ENCODE measurements at regions not wholly inside any gene's neighbourhood (a gene's known extent, or its start where the extent isn't known, plus 50 kb on each side); places are given as distances from the start of the nearest gene placed in this dataset.
"Not testable (repeated sequence)": the region's sequence is repeated elsewhere in the genome, so short reads cannot be mapped to it uniquely, and the experiment has no call there.

GRCh38 chr21:9705016-9705415, 816.4 kb upstream of the TPTE start:
- H3K27me3 ChIP-seq (ENCODE audit: insufficient read depth, low read length, poor library complexity); H3K4me3 ChIP-seq (ENCODE audit: low read length); H3K56ac ChIP-seq (ENCODE audit: low read length); H3K18ac ChIP-seq (ENCODE audit: low read length); H2BK5ac ChIP-seq (ENCODE audit: low read length); H4K5ac ChIP-seq (ENCODE audit: low read length); H3K27ac ChIP-seq (ENCODE audit: low read depth, low read length); H3K4me2 ChIP-seq (ENCODE audit: low read length); H3K79me1 ChIP-seq (ENCODE audit: low read length); H3K4ac ChIP-seq (ENCODE audit: low read depth, low read length); H3K36me3 ChIP-seq (ENCODE audit: control insufficient read depth, insufficient read depth, low read length); H3K9ac ChIP-seq (ENCODE audit: low read length); H2BK15ac ChIP-seq (replicated peaks; ENCODE audit: low read depth); DNase-seq; H3K79me2 ChIP-seq (ENCODE audit: control insufficient read depth, insufficient read depth, low read length); H2AK5ac ChIP-seq (ENCODE audit: low read length); H2BK120ac ChIP-seq (ENCODE audit: low read depth, low read length); H3K23ac ChIP-seq (ENCODE audit: low read length); H3K4me1 ChIP-seq (ENCODE audit: control insufficient read depth, low read depth, low read length); H4K8ac ChIP-seq (ENCODE audit: low read depth, low read length): not testable (repeated sequence)
- no CpG with 5 or more reads among the region's 44 CpGs for WGBS (ENCODE audit: extremely low coverage, insufficient coverage, low lambda C conversion rate)

DNA sequence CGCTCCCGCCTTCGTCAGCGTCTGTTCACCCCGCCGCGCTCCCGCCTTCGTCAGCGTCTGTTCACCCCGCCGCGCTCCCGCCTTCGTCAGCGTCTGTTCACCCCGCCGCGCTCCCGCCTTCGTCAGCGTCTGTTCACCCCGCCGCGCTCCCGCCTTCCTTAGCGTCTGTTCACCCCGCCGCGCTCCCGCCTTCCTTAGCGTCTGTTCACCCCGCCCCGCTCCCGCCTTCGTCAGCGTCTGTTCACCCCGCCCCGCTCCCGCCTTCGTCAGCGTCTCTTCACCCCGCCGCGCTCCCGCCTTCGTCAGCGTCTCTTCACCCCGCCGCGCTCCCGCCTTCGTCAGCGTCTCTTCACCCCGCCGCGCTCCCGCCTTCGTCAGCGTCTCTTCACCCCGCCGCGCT, 815.9 kb upstream of the TPTE start:
- WGBS (ENCODE audit: extremely low coverage, insufficient coverage, low lambda C conversion rate) = no CpG with 5 or more reads among the region's 63 CpGs
- H3K9ac ChIP-seq (ENCODE audit: low read length); H4K8ac ChIP-seq (ENCODE audit: low read depth, low read length); H3K4me1 ChIP-seq (ENCODE audit: control insufficient read depth, low read depth, low read length); H3K79me2 ChIP-seq (ENCODE audit: control insufficient read depth, insufficient read depth, low read length); H3K36me3 ChIP-seq (ENCODE audit: control insufficient read depth, insufficient read depth, low read length); DNase-seq; H2BK5ac ChIP-seq (ENCODE audit: low read length); H3K79me1 ChIP-seq (ENCODE audit: low read length); H2BK15ac ChIP-seq (replicated peaks; ENCODE audit: low read depth); H3K4me3 ChIP-seq (ENCODE audit: low read length); H3K4ac ChIP-seq (ENCODE audit: low read depth, low read length); H2BK120ac ChIP-seq (ENCODE audit: low read depth, low read length); H4K5ac ChIP-seq (ENCODE audit: low read length); H3K4me2 ChIP-seq (ENCODE audit: low read length); H3K18ac ChIP-seq (ENCODE audit: low read length); H3K56ac ChIP-seq (ENCODE audit: low read length); H3K23ac ChIP-seq (ENCODE audit: low read length); H2AK5ac ChIP-seq (ENCODE audit: low read length); H3K27ac ChIP-seq (ENCODE audit: low read depth, low read length); H3K27me3 ChIP-seq (ENCODE audit: insufficient read depth, low read length, poor library complexity): not testable (repeated sequence)

DNA sequence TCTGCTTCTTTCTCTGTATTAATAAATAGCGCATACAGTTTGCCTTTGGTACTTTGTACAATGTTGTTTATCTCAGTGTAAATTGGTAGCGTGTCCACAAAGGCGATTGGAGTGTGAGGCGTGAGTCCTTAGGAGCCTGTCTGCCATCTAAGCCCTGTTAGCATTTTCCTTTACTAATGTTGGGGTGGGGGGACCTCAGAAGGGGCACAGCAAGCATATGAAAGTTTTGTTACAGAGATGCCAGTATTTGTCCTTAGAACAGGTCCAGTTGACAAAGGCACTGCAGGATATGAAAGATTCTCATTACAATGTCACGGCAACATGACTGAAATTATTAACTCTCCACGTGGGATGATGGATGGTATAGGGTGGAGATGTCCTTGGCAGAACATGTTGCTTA, 796.8 kb upstream of the TPTE start:
- not testable (repeated sequence) for H3K56ac ChIP-seq (ENCODE audit: low read length); H3K27me3 ChIP-seq (ENCODE audit: insufficient read depth, low read length, poor library complexity); H3K4ac ChIP-seq (ENCODE audit: low read depth, low read length); H3K27ac ChIP-seq (ENCODE audit: low read depth, low read length); H3K23ac ChIP-seq (ENCODE audit: low read length); H2BK15ac ChIP-seq (replicated peaks; ENCODE audit: low read depth); H3K9ac ChIP-seq (ENCODE audit: low read length); H4K5ac ChIP-seq (ENCODE audit: low read length); H3K79me1 ChIP-seq (ENCODE audit: low read length); H3K36me3 ChIP-seq (ENCODE audit: control insufficient read depth, insufficient read depth, low read length); H2AK5ac ChIP-seq (ENCODE audit: low read length); H4K8ac ChIP-seq (ENCODE audit: low read depth, low read length); H3K4me3 ChIP-seq (ENCODE audit: low read length); H3K4me1 ChIP-seq (ENCODE audit: control insufficient read depth, low read depth, low read length); H3K79me2 ChIP-seq (ENCODE audit: control insufficient read depth, insufficient read depth, low read length); H2BK120ac ChIP-seq (ENCODE audit: low read depth, low read length); H3K4me2 ChIP-seq (ENCODE audit: low read length); H3K18ac ChIP-seq (ENCODE audit: low read length); DNase-seq; H2BK5ac ChIP-seq (ENCODE audit: low read length)
- WGBS (ENCODE audit: extremely low coverage, insufficient coverage, low lambda C conversion rate) = no CpG with 5 or more reads among the region's 6 CpGs

DNA sequence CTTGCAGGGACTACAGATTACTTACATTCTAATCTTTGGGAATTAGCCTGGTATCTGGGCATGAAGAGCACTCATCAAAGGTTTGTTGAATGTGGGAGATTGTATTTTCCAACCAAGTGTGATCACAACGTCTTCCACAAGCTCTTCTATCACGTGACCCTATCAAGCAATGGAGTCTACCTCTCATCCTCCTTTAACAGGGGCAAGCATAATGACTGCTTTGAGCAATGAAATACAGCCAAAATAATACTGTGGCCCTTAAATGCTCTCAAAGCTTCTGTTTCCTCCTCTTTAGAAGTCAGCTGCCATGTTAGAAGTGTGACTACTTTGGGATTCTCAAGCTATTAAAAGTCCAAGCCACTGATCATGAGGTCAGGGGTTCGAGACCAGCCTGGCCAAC, 794.2 kb upstream of the TPTE start:
- H2BK120ac ChIP-seq (ENCODE audit: low read depth, low read length); H3K4ac ChIP-seq (ENCODE audit: low read depth, low read length); H4K8ac ChIP-seq (ENCODE audit: low read depth, low read length); H3K23ac ChIP-seq (ENCODE audit: low read length); DNase-seq; H3K56ac ChIP-seq (ENCODE audit: low read length); H3K18ac ChIP-seq (ENCODE audit: low read length); H3K4me2 ChIP-seq (ENCODE audit: low read length); H3K36me3 ChIP-seq (ENCODE audit: control insufficient read depth, insufficient read depth, low read length); H3K9ac ChIP-seq (ENCODE audit: low read length); H3K4me3 ChIP-seq (ENCODE audit: low read length); H2AK5ac ChIP-seq (ENCODE audit: low read length); H4K5ac ChIP-seq (ENCODE audit: low read length); H3K27me3 ChIP-seq (ENCODE audit: insufficient read depth, low read length, poor library complexity); H2BK5ac ChIP-seq (ENCODE audit: low read length); H3K4me1 ChIP-seq (ENCODE audit: control insufficient read depth, low read depth, low read length); H3K27ac ChIP-seq (ENCODE audit: low read depth, low read length); H3K79me2 ChIP-seq (ENCODE audit: control insufficient read depth, insufficient read depth, low read length); H3K79me1 ChIP-seq (ENCODE audit: low read length); H2BK15ac ChIP-seq (replicated peaks; ENCODE audit: low read depth): not testable (repeated sequence)
- no CpG with 5 or more reads among the region's 3 CpGs for WGBS (ENCODE audit: extremely low coverage, insufficient coverage, low lambda C conversion rate)

GRCh38 chr21:9728219-9728992, 793.0 kb upstream of the TPTE start:
- H4K8ac ChIP-seq (ENCODE audit: low read depth, low read length); H3K27ac ChIP-seq (ENCODE audit: low read depth, low read length); DNase-seq; H3K36me3 ChIP-seq (ENCODE audit: control insufficient read depth, insufficient read depth, low read length); H2BK5ac ChIP-seq (ENCODE audit: low read length); H4K5ac ChIP-seq (ENCODE audit: low read length); H2AK5ac ChIP-seq (ENCODE audit: low read length); H3K4me1 ChIP-seq (ENCODE audit: control insufficient read depth, low read depth, low read length); H3K4ac ChIP-seq (ENCODE audit: low read depth, low read length); H3K18ac ChIP-seq (ENCODE audit: low read length); H2BK15ac ChIP-seq (replicated peaks; ENCODE audit: low read depth); H3K79me1 ChIP-seq (ENCODE audit: low read length); H3K23ac ChIP-seq (ENCODE audit: low read length); H3K4me2 ChIP-seq (ENCODE audit: low read length); H3K27me3 ChIP-seq (ENCODE audit: insufficient read depth, low read length, poor library complexity); H3K9ac ChIP-seq (ENCODE audit: low read length); H2BK120ac ChIP-seq (ENCODE audit: low read depth, low read length); H3K56ac ChIP-seq (ENCODE audit: low read length); H3K79me2 ChIP-seq (ENCODE audit: control insufficient read depth, insufficient read depth, low read length); H3K4me3 ChIP-seq (ENCODE audit: low read length): not testable (repeated sequence)
- no CpG with 5 or more reads among the region's 5 CpGs for WGBS (ENCODE audit: extremely low coverage, insufficient coverage, low lambda C conversion rate)

GRCh38 chr21:9730866-9731265, 790.5 kb upstream of the TPTE start:
- H3K4me1 ChIP-seq (ENCODE audit: control insufficient read depth, low read depth, low read length) = no peaks in the 10 kb centered on the region
- no peak overlapping the region for H3K27ac ChIP-seq (ENCODE audit: low read depth, low read length)
- no peak overlapping the region for H3K4me3 ChIP-seq (ENCODE audit: low read length)

More at GRCh38 chr21:9730866-9731265, 790.5 kb upstream of the TPTE start:
- no peak overlapping the region for H3K56ac ChIP-seq (ENCODE audit: low read length)
- no peak for DNase-seq
- H3K23ac ChIP-seq (ENCODE audit: low read length) = no peak overlapping the region
- H4K8ac ChIP-seq (ENCODE audit: low read depth, low read length) = no peak overlapping the region
- no peak overlapping the region for H3K18ac ChIP-seq (ENCODE audit: low read length)
- no peaks in the 10 kb centered on the region for H3K79me1 ChIP-seq (ENCODE audit: low read length)
- WGBS (ENCODE audit: extremely low coverage, insufficient coverage, low lambda C conversion rate) = no CpG with 5 or more reads among the region's 3 CpGs
- H3K9ac ChIP-seq (ENCODE audit: low read length) = no peak overlapping the region
- H2BK5ac ChIP-seq (ENCODE audit: low read length) = no peak overlapping the region
- no peak overlapping the region for H3K4me2 ChIP-seq (ENCODE audit: low read length)
- no peak overlapping the region for H4K5ac ChIP-seq (ENCODE audit: low read length)
- H3K36me3 ChIP-seq (ENCODE audit: control insufficient read depth, insufficient read depth, low read length) = no peaks in the 10 kb centered on the region
- no peaks in the 10 kb centered on the region for H3K27me3 ChIP-seq (ENCODE audit: insufficient read depth, low read length, poor library complexity)
- H3K79me2 ChIP-seq (ENCODE audit: control insufficient read depth, insufficient read depth, low read length) = no peaks in the 10 kb centered on the region
- H2BK120ac ChIP-seq (ENCODE audit: low read depth, low read length) = no peak overlapping the region
- no peak overlapping the region for H2AK5ac ChIP-seq (ENCODE audit: low read length)
- H3K4ac ChIP-seq (ENCODE audit: low read depth, low read length) = no peak overlapping the region
- no peak overlapping the region for H2BK15ac ChIP-seq (replicated peaks; ENCODE audit: low read depth)
